Posterior vena cava (tissue), 2 donors: ENCODE measurements at regions not wholly inside any gene's neighbourhood (a gene's known extent, or its start where the extent isn't known, plus 50 kb on each side); places are given as distances from the start of the nearest gene placed in this dataset.

Experiments used
- DNase-seq: peaks from one replicate; pipeline ENCODE4 v3.0.0-alpha.2; 2020; ENCODE audit warnings: low spot score
- intact Hi-C, 2 donors: fragments of 100-400 bp; cut with DNase I; formaldehyde crosslinking; loops; one replicate each; pipeline versions ENCODE4 v1.14.1 to v1.14.2; 2022 to 2023
- donor health status: DM: yes; HTN: yes; CAD: no.
- donor health status: DM: yes; HTN: yes; CAD: no.

DNA sequence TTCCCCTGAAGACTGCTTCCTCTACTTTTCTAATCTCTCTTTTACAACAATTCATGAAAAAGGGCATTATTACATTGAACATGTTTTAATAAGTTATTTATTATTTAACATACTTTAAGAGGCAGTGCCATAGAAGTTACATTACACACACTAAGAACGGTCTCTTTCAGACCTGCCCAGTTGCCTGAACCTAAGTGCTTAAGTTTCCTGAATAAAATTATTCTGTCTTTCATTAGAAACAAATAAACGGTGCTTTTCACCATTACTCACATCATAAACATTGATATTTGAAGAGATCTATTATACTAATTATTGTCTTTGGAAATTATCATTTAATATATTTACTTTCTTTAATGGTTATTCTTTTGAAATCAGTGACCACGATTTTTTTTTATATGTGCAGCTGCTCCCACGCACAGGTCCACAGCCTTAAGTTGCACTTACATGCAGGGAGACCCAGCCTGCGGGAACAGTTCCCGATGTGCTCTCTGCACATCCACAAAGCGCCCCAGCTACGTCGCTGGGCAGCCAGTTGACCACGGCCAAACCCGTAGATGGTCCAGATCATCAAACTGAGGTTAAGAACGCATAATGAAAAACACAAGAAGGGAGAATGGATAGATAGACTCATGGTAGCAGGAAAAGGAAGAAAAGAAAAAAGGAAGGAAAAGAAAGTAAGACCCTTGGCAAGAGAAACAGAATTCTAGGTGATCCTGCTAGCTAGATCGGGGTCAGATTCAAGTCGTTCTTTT lies 437.0 kb upstream of the MGMT start:
- intact Hi-C loops: loop anchor here (5.0 kb wide), 2 partner anchors 937 to 942 kb away; no protein-coding TSS in a partner anchor
- DNase-seq: no peak

- intact Hi-C loops: loop anchor here in 1 of 2 donors (5.0 kb wide), 1 partner anchor 937 kb away; no protein-coding TSS in a partner anchor
Observed at GRCh38 chr10:129030603-129030895, 436.5 kb upstream of the MGMT start.

GRCh38 chr10:129030996-129031843 lies 435.8 kb upstream of the MGMT start:
- no peak for DNase-seq

More at GRCh38 chr10:129030603-129030895, 436.5 kb upstream of the MGMT start:
- no peak for DNase-seq

DNA sequence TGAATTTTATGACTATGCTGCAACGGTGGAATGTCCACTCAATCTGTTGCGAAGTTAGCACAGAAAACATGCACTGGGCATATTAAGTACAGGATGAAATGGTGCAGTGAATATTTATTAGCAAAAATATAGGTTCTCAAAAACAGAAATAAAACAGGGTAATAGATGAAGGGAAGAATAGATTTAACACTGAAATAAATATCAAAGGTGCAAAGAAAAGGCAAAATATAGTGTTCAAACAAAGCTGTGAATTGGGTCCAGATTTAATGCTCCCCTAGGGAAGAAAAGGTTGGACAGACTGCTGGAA lies 435.2 kb upstream of the MGMT start:
- DNase-seq: no peak
- intact Hi-C loops: loop anchor here in 1 of 2 donors (5.0 kb wide), 1 partner anchor 936 kb away; no protein-coding TSS in a partner anchor

More at GRCh38 chr10:129030996-129031843, 435.8 kb upstream of the MGMT start:
- intact Hi-C loops: loop anchor here in 1 of 2 donors (5.0 kb wide), 1 partner anchor 936 kb away; no protein-coding TSS in a partner anchor

DNA sequence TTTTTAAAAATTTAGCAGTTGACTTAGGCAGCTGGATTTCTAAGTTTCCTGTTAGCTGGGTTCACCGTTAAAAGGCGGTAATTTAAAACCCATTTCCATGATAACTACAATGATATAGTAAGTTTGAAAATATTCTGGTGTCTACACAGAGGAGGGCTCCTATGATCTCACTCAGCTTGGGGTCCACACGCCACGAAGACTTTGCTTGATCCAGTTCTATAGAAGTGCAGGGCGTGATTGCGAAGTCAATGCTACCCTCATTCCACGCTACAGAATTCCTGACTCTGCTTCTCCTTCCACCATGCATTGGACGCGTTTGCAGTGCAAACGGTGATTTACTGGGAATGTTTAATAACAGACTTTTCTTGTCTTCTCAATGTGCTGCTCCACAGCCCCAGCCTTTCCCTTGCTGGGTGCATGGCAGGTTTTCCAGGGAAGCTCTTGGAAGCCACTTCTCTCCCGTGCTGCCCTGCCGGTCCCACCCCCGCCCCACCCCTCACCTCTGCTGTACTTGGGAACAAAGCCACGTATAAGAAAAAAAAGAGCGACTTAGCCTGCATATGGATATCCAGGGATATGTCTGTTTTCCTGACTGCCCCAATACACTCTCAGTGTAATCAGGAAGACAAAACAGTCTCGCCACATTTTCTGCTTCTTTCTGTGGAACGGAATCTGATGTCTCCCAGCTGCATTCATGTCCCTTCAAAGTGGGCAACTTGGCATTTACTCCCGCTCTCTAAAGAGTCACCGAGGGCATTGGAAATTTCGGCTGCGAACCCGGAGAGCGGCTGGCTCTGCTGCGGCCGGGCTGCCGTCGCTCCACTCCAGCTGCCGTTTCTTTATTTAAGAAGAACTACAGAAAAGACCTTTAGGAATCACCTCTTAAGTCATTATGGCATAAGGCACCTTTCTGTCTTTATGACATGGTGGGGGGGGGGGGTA lies 434.4 kb upstream of the MGMT start:
- no peak for DNase-seq
- intact Hi-C loops: loop anchor here in 1 of 2 donors (5.0 kb wide), 1 partner anchor 935 kb away; no protein-coding TSS in a partner anchor

- intact Hi-C loops: loop anchor here in 1 of 2 donors (5.0 kb wide), 1 partner anchor 934 kb away; no protein-coding TSS in a partner anchor
- no peak for DNase-seq
Observed at GRCh38 chr10:129033340-129033739, 433.7 kb upstream of the MGMT start.

GRCh38 chr10:129033790-129034272 lies 433.2 kb upstream of the MGMT start:
- no peak for DNase-seq
- intact Hi-C loops: loop anchor here in 1 of 2 donors (5.0 kb wide), 1 partner anchor 933 kb away; no protein-coding TSS in a partner anchor

GRCh38 chr10:129035052-129035827 lies 431.8 kb upstream of the MGMT start:
- DNase-seq: no peak
- intact Hi-C loops: no loop called here

GRCh38 chr10:129038522-129038921 lies 428.5 kb upstream of the MGMT start:
- DNase-seq: no peak
- intact Hi-C loops: no loop called here

DNA sequence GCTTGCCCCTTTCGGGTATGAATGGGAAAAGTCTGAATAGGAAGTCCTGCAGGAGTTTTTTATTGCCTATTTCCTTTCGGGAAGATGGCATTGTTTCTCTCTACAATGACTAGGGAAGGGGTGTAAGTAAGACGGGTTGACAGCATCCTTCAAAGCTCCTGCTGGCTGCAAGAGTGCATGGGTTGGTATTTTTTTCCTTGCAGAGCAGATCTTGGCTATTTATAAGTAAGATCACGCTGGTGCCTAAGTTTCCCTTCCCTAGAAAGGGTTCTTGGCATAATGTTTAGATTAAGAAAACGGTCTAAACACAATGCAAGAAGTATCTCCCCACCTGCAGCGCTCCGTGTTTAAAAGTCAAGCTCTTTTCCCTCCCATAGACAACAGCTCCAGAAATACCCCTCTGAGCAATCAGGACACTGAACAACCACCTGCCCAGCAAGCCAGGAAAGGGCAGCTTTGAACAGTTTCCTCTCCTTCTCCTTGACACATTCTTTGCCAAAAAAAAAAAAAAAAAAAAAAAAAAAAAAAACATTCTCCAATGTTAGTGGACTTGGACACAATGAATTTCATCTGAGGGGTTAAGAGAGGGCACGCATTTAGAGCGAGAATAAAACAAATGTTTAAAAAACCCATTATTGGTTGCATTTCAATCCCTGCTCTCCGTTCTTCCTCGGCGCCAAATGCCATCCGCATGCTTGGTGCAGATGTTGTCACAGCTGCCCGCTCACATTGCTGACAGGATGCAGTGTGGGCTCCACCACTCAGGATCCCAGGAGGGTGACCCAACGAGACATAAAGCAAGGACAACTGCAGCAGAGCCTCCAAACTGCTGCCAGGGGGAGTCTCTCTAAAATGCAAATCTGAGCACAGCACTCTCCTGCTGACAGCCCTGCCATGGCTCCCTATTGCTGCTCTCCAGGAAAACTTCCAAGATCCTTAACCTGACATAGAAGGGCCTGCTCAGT lies 427.4 kb upstream of the MGMT start:
- intact Hi-C loops: no loop called here
- DNase-seq: no peak

- intact Hi-C loops: no loop called here
- DNase-seq: no peak
Observed at GRCh38 chr10:129040377-129040776, 426.7 kb upstream of the MGMT start.

DNA sequence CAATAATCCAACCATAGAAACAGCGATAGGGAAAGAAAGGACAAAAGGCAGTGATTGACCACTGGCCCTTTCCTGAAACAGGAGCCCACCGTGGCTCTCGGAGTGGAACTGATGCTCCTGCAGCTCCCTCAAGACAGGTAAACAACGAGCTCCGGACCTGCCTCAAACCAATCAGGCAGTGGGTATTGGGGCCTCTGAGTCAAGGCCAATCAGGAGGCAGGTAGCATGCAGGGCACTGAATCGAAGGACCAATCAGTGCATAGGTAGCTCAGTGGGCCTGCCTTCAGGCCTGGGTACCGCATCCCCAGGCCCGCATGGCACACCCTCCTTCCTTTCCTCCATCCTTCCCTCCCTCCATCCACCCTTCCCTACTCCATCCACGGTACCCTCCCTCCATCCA lies 425.1 kb upstream of the MGMT start:
- intact Hi-C loops: no loop called here
- no peak for DNase-seq

- intact Hi-C loops: no loop called here
- DNase-seq: no peak
Observed at GRCh38 chr10:129042776-129043595, 424.1 kb upstream of the MGMT start.

GRCh38 chr10:129043691-129044090 lies 423.4 kb upstream of the MGMT start:
- intact Hi-C loops: no loop called here
- no peak for DNase-seq

DNA sequence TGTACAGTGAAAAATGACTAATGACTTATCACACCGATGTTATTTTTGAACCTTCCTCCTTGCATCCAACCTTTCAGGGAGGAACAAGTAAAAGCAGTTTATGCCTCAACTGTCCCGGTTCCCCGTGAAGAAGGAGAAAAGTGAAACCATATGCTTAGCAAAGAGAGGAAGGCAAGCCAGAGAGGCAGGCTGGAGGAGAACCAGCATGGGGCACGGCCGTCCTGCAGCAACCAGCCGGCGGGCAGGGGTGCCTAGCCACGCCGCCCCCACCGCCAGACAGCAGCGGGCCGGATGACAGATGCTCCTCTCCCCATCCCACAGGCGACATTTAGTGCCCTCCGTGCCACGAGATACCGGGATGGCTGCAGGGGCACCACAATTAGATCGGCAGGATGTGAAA lies 421.4 kb upstream of the MGMT start:
- DNase-seq: no peak
- intact Hi-C loops: no loop called here

DNA sequence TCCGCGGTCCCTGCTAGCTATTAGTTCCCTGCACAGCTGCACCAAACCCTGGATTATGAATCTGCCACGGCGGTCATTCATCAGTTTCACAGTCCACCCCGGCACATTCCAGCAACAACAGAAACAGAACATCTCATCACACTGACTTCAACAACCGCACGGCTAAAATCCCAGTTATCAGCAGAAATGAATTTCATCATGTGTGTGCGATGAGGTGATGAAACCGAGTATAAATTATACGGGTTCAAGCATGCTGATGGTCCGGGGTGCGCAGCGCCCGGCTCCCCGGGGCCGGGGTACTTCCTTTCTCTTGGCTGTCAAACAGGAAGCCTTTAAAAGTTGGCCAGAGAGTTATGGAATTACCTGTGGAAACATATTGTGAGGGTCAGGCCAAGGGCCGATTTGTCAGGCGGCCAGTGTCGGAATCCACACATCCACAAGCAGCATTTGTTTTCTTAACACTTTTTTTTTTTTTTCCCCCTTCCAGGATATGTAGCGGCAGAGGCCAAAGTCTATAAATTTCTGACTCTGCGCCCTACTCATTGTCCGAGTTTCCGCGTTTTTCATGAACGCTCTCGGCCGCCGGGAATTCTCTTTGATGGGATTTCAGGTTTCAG lies 420.9 kb upstream of the MGMT start:
- no peak for DNase-seq
- intact Hi-C loops: no loop called here
